ENCODE measurements at regions not wholly inside any gene's neighbourhood (a gene's known extent, or its start where the extent isn't known, plus 50 kb on each side); places are given as distances from the start of the nearest gene placed in this dataset.
"Not testable (repeated sequence)": the region's sequence is repeated elsewhere in the genome, so short reads cannot be mapped to it uniquely, and the experiment has no call there.

GRCh38 chr12:46684243-46684642 lies 141.6 kb downstream of the SLC38A4 start:
- not testable (repeated sequence) for H3K27me3 ChIP-seq (replicated peaks; ENCODE audit: control insufficient read depth, insufficient read depth, low read length, poor library complexity, severe bottlenecking); H3K9me3 ChIP-seq (ENCODE audit: control insufficient read depth, low read length); H3K36me3 ChIP-seq (ENCODE audit: control insufficient read depth, insufficient read depth, low read length); H3K4me1 ChIP-seq (ENCODE audit: control insufficient read depth, insufficient read depth, low read length, poor library complexity, severe bottlenecking); DNase-seq; H3K27ac ChIP-seq (ENCODE audit: insufficient read depth, low read length, poor library complexity, severe bottlenecking); H3K4me3 ChIP-seq (ENCODE audit: insufficient read depth, low read depth, low read length, poor library complexity, severe bottlenecking)

DNA sequence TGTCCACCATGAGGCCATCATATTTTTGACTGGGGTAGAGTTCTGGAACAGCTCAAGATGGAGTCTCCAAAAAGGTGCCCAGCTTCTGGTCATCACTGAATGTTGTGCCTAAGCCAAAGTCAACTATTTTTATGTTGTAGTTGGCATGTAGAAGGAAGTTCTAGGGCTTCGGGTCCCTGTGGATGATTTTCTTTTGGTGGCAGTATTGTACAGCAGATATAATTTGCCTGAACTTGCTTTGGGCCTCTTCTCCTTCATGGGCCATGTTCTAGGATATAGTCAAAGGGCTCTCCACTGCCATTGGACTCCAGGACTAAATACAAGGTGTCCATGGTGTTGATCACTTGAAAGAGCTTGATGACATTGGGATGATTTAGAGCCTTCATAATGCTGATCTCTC lies 143.6 kb downstream of the SLC38A4 start:
- H3K4me1 ChIP-seq (ENCODE audit: control insufficient read depth, insufficient read depth, low read length, poor library complexity, severe bottlenecking): no peaks in the 10 kb centered on the region
- no peaks in the 10 kb centered on the region for H3K9me3 ChIP-seq (ENCODE audit: control insufficient read depth, low read length)
- no peak overlapping the region for H3K27ac ChIP-seq (ENCODE audit: insufficient read depth, low read length, poor library complexity, severe bottlenecking)
- H3K27me3 ChIP-seq (replicated peaks; ENCODE audit: control insufficient read depth, insufficient read depth, low read length, poor library complexity, severe bottlenecking): no peaks in the 10 kb centered on the region
- H3K4me3 ChIP-seq (ENCODE audit: insufficient read depth, low read depth, low read length, poor library complexity, severe bottlenecking): no peak overlapping the region
- DNase-seq: no peak
- no peaks in the 10 kb centered on the region for H3K36me3 ChIP-seq (ENCODE audit: control insufficient read depth, insufficient read depth, low read length)

GRCh38 chr12:46680506-46680905 lies 145.3 kb downstream of the SLC38A4 start:
- Histone ChIP-seq H3K4me3 (ENCODE audit: insufficient read depth, low read depth, low read length, poor library complexity, severe bottlenecking) (no peak overlapping the region), H3K9me3 (ENCODE audit: control insufficient read depth, low read length) (no peaks in the 10 kb centered on the region), H3K27ac (ENCODE audit: insufficient read depth, low read length, poor library complexity, severe bottlenecking) (no peak overlapping the region), H3K36me3 (ENCODE audit: control insufficient read depth, insufficient read depth, low read length) (no peaks in the 10 kb centered on the region), H3K27me3 (replicated peaks; ENCODE audit: control insufficient read depth, insufficient read depth, low read length, poor library complexity, severe bottlenecking) (no peaks in the 10 kb centered on the region), H3K4me1 (ENCODE audit: control insufficient read depth, insufficient read depth, low read length, poor library complexity, severe bottlenecking) (no peaks in the 10 kb centered on the region)
- no peak for DNase-seq

DNA sequence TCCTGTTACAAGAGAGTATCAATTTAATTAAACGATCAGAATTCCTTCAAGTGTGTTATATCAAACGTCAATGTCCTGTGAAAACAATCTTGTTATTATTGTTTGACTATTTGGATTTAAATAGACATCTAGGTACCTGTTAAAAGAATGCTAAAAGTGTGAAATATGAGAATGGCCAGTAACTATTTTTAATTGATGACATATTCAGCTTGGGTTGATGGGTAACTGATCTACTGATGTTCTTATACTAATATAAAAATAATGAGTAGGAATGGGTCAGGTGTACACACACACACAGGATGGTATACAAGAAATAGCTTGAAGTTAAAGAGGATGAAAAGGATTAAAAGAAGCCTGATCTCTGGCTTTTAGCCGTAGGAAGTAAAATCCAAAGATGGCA lies 146.0 kb downstream of the SLC38A4 start:
- Histone ChIP-seq H3K36me3 (ENCODE audit: control insufficient read depth, insufficient read depth, low read length) (no peaks in the 10 kb centered on the region), H3K9me3 (ENCODE audit: control insufficient read depth, low read length) (no peaks in the 10 kb centered on the region), H3K27me3 (replicated peaks; ENCODE audit: control insufficient read depth, insufficient read depth, low read length, poor library complexity, severe bottlenecking) (no peaks in the 10 kb centered on the region), H3K4me1 (ENCODE audit: control insufficient read depth, insufficient read depth, low read length, poor library complexity, severe bottlenecking) (no peaks in the 10 kb centered on the region), H3K4me3 (ENCODE audit: insufficient read depth, low read depth, low read length, poor library complexity, severe bottlenecking) (no peak overlapping the region), H3K27ac (ENCODE audit: insufficient read depth, low read length, poor library complexity, severe bottlenecking) (no peak overlapping the region)
- DNase-seq: no peak

- H3K4me3 ChIP-seq (ENCODE audit: insufficient read depth, low read depth, low read length, poor library complexity, severe bottlenecking): no peak overlapping the region
Measured at GRCh38 chr12:46678426-46678825, 147.4 kb downstream of the SLC38A4 start.

GRCh38 chr12:46677749-46678148 lies 148.0 kb downstream of the SLC38A4 start:
- Histone ChIP-seq H3K27me3 (replicated peaks; ENCODE audit: control insufficient read depth, insufficient read depth, low read length, poor library complexity, severe bottlenecking) (no peaks in the 10 kb centered on the region), H3K9me3 (ENCODE audit: control insufficient read depth, low read length) (no peaks in the 10 kb centered on the region), H3K36me3 (ENCODE audit: control insufficient read depth, insufficient read depth, low read length) (no peaks in the 10 kb centered on the region), H3K27ac (ENCODE audit: insufficient read depth, low read length, poor library complexity, severe bottlenecking) (no peak overlapping the region), H3K4me3 (ENCODE audit: insufficient read depth, low read depth, low read length, poor library complexity, severe bottlenecking) (no peak overlapping the region), H3K4me1 (ENCODE audit: control insufficient read depth, insufficient read depth, low read length, poor library complexity, severe bottlenecking) (no peaks in the 10 kb centered on the region)
- DNase-seq: no peak

More at GRCh38 chr12:46678426-46678825, 147.4 kb downstream of the SLC38A4 start:
- Histone ChIP-seq H3K4me1 (ENCODE audit: control insufficient read depth, insufficient read depth, low read length, poor library complexity, severe bottlenecking) (no peaks in the 10 kb centered on the region), H3K36me3 (ENCODE audit: control insufficient read depth, insufficient read depth, low read length) (no peaks in the 10 kb centered on the region), H3K27ac (ENCODE audit: insufficient read depth, low read length, poor library complexity, severe bottlenecking) (no peak overlapping the region), H3K27me3 (replicated peaks; ENCODE audit: control insufficient read depth, insufficient read depth, low read length, poor library complexity, severe bottlenecking) (no peaks in the 10 kb centered on the region), H3K9me3 (ENCODE audit: control insufficient read depth, low read length) (no peaks in the 10 kb centered on the region)
- no peak for DNase-seq

- Histone ChIP-seq H3K4me3 (ENCODE audit: insufficient read depth, low read depth, low read length, poor library complexity, severe bottlenecking) (no peak overlapping the region), H3K27me3 (replicated peaks; ENCODE audit: control insufficient read depth, insufficient read depth, low read length, poor library complexity, severe bottlenecking) (no peaks in the 10 kb centered on the region), H3K36me3 (ENCODE audit: control insufficient read depth, insufficient read depth, low read length) (no peaks in the 10 kb centered on the region), H3K27ac (ENCODE audit: insufficient read depth, low read length, poor library complexity, severe bottlenecking) (no peak overlapping the region), H3K4me1 (ENCODE audit: control insufficient read depth, insufficient read depth, low read length, poor library complexity, severe bottlenecking) (no peaks in the 10 kb centered on the region), H3K9me3 (ENCODE audit: control insufficient read depth, low read length) (no peaks in the 10 kb centered on the region)
- no peak for DNase-seq
Measured at GRCh38 chr12:46676797-46677520, 148.8 kb downstream of the SLC38A4 start.

GRCh38 chr12:46676396-46676795 lies 149.4 kb downstream of the SLC38A4 start:
- Histone ChIP-seq H3K36me3 (ENCODE audit: control insufficient read depth, insufficient read depth, low read length) (no peaks in the 10 kb centered on the region), H3K4me3 (ENCODE audit: insufficient read depth, low read depth, low read length, poor library complexity, severe bottlenecking) (no peak overlapping the region), H3K27ac (ENCODE audit: insufficient read depth, low read length, poor library complexity, severe bottlenecking) (no peak overlapping the region), H3K9me3 (ENCODE audit: control insufficient read depth, low read length) (no peaks in the 10 kb centered on the region), H3K27me3 (replicated peaks; ENCODE audit: control insufficient read depth, insufficient read depth, low read length, poor library complexity, severe bottlenecking) (no peaks in the 10 kb centered on the region), H3K4me1 (ENCODE audit: control insufficient read depth, insufficient read depth, low read length, poor library complexity, severe bottlenecking) (no peaks in the 10 kb centered on the region)
- no peak for DNase-seq

DNA sequence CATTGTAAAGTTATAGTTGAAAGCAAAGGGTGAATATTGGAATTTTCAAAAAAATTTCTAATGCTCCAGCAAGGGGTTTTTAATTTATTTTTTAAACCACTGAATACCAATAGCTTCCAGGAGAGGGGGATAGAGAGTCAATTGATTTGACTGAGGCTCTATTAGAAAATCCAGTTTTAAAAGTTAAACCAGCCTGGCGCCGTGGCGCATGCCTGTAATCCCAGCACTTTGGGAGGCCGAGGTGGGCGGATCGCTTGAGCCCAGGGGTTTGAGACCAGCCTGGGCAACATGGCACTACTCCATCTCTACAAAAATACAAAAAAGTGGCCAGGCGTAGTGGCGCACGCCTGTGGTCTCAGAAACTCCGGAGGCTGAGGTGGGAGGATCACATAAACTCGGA lies 150.1 kb downstream of the SLC38A4 start:
- no peak overlapping the region for H3K4me3 ChIP-seq (ENCODE audit: insufficient read depth, low read depth, low read length, poor library complexity, severe bottlenecking)
- no peak overlapping the region for H3K27ac ChIP-seq (ENCODE audit: insufficient read depth, low read length, poor library complexity, severe bottlenecking)
- no peaks in the 10 kb centered on the region for H3K27me3 ChIP-seq (replicated peaks; ENCODE audit: control insufficient read depth, insufficient read depth, low read length, poor library complexity, severe bottlenecking)
- H3K4me1 ChIP-seq (ENCODE audit: control insufficient read depth, insufficient read depth, low read length, poor library complexity, severe bottlenecking): no peaks in the 10 kb centered on the region
- H3K9me3 ChIP-seq (ENCODE audit: control insufficient read depth, low read length): no peaks in the 10 kb centered on the region
- DNase-seq: no peak
- no peaks in the 10 kb centered on the region for H3K36me3 ChIP-seq (ENCODE audit: control insufficient read depth, insufficient read depth, low read length)

DNA sequence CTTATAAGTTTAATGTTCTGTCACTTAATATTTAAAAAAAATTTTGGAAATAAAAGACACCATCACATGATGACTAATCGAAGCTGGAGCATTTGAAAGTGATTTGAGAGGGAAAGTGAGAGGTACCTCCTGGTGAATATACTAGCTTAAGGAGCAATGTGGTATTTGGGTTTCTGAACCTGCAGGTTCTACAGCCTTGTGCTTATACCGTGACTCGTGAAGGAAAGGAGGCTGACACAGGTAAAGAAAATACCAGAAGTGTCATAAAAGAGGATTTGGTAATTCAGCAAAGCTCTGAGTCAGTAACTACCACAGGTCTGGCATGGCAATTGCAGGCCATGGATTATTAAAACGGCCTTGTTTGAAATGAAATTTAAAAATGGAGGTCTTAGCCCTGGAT lies 151.0 kb downstream of the SLC38A4 start:
- no peaks in the 10 kb centered on the region for H3K4me1 ChIP-seq (ENCODE audit: control insufficient read depth, insufficient read depth, low read length, poor library complexity, severe bottlenecking)
- H3K27ac ChIP-seq (ENCODE audit: insufficient read depth, low read length, poor library complexity, severe bottlenecking): no peak overlapping the region
- DNase-seq: no peak
- no peak overlapping the region for H3K4me3 ChIP-seq (ENCODE audit: insufficient read depth, low read depth, low read length, poor library complexity, severe bottlenecking)
- no peaks in the 10 kb centered on the region for H3K27me3 ChIP-seq (replicated peaks; ENCODE audit: control insufficient read depth, insufficient read depth, low read length, poor library complexity, severe bottlenecking)
- H3K9me3 ChIP-seq (ENCODE audit: control insufficient read depth, low read length): no peaks in the 10 kb centered on the region
- H3K36me3 ChIP-seq (ENCODE audit: control insufficient read depth, insufficient read depth, low read length): no peaks in the 10 kb centered on the region
